ENCODE measurements at regions not wholly inside any gene's neighbourhood (a gene's known extent, or its start where the extent isn't known, plus 50 kb on each side); places are given as distances from the start of the nearest gene placed in this dataset.

DNA sequence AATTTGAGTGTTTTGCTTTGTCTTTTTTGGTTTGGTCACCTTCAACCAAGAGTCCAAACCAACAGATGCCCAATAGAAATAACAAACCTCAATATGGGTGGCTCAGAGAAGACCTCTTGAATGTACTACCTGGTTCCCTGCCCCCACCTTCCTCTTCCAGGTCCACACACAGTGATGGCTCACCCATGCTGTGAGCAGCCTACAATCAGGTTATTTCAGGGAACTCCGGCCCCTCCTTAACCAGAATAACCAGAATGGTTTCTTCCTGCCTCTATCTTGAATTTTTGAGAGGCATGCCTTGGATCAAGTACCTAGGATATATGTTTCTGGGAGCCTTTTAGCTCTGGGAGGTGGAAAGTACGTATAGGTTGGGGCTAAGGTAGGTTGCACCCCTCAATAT, 327.1 kb upstream of the PRDM1 start:
- DNase-seq (ENCODE audit: low spot score) = no peak
- intact Hi-C loops (cut with DNase I) = no loop called here

DNA sequence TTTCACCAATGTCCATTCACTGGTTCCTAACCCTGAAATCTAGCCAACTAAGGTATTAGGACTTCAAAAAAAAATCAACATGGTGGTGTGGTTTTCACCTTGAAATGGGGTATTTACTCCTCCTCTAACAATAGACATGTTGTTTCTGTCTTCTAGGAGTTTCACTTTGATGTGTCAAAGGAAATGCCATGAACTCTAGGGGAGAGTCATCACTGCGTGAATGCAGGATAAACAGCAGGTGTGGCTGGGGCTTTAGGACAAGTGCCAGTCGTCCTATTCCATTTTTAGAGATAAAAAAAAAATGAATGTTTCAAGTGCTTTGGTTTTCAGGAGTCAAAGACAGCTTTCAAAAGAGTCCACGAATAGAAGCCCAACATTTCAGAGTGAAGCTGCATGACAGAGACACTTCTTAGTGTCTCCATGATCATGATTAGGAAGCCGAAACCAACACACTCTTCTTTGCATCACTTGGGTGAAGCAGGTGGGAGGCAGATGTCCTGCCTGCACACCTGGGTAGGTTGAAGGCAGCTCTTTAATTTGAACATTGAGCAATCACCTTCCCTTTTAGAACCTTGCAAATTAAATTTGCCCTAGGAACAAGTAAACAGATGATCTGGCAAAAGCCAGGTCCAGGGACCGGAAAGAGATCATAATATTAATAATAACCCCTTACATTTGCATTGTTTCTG, 328.5 kb upstream of the PRDM1 start:
- intact Hi-C loops (cut with DNase I) = no loop called here
- DNase-seq (ENCODE audit: low spot score) = no peak

DNA sequence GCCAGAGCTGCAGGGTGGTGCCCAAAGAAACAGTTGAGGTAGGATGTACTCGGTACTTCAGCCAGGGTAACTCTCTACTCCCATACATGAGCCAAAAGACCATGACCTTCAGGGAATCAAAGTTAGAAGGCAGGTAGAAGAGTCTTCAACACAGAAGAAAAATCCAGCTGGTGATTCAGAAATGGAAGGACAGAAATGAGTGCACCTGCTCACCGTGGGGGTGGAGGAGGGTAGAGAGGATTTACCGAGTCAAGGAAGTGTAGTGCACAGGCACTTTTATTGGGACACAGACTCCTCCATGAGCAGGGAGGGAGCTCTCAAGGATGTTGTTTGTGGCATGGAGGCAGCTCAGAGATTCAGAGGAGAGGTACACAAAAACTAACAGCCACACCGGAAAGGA, 330.3 kb upstream of the PRDM1 start:
- intact Hi-C loops (cut with DNase I) = no loop called here
- DNase-seq (ENCODE audit: low spot score) = no peak

DNA sequence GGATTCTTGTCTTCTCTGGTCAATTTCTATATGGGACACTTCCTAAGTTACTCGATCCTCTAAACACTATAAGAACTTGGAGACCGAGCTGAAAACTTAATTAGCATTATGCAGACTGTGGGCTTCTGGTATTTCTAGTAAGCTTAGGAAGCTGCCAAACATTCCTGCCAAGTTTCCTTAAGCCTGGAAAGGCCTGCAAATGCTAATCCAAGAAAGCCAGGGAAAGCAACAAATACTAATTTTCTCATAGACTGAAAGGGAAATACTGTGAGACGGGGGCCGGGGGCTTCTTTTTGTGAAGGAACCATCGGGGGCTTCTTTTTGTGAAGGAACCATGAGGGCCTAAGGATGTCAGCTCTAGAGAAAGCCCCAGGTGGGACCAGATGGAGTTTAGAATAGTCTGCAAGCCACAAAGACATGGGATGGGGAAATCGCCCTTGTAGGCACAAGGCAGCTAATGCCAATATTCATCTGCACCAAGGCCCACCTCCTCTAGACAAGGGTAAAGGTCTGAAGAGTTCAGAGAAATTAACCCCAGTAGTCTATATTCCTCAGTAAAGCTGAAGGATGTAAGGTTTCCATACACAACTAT, 332.4 kb upstream of the PRDM1 start:
- intact Hi-C loops (cut with DNase I) = no loop called here
- no peak for DNase-seq (ENCODE audit: low spot score)

- DNase-seq (ENCODE audit: low spot score) = no peak
- intact Hi-C loops (cut with DNase I) = no loop called here
These were observed 332.9 kb upstream of the PRDM1 start for GRCh38 chr6:105753207-105753606.

GRCh38 chr6:105750089-105750488, 336.0 kb upstream of the PRDM1 start:
- no peak for DNase-seq (ENCODE audit: low spot score)
- intact Hi-C loops (cut with DNase I) = no loop called here

DNA sequence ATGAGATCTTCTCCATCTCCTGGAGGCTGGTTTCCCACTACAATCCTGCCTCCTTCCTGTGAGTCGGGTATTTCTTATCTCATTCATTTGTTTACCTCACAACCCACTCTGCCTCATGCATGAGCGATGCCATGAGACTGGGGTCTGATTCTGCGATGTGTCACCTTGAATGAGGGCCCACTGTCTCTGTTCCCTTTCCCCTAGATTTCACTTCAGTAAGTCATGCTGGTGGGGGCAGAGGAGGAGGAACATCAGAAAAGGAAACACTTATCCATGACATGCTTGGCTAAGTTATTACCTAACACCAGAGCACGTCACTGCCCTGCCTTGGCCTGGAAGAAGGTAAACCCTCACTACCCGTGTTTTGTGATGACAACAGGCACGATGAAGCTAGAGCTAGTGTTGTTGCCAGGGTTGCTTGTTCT, 337.4 kb upstream of the PRDM1 start:
- intact Hi-C loops (cut with DNase I) = no loop called here
- no peak for DNase-seq (ENCODE audit: low spot score)

DNA sequence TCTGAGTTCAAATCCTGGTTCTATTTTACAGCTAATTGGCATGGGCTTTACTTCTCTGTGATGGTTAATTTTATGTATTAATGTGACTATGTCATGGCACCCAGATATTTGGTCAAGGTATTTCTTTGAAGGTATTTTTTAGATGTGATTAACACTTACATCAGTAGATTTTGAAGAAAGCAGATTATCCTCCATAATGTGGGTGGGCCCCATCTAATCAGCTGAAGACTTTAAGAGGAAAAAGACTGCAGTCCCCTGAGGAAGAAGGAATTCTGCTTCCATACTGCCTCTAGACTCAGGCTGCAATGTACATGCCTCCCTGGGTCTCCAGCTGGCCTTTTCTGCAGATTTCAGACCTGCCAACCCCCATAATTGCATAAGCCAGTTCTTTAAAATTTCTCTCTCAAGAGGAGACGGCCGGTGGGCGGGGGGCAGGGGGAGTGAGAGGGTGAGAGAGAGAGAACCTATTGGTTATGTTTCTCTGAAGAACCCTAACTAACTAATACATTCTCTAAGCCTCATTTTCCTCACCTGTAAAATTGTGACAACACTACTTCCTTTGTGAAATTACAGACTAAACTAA, 338.2 kb upstream of the PRDM1 start:
- DNase-seq (ENCODE audit: low spot score) = no peak
- intact Hi-C loops (cut with DNase I) = no loop called here

DNA sequence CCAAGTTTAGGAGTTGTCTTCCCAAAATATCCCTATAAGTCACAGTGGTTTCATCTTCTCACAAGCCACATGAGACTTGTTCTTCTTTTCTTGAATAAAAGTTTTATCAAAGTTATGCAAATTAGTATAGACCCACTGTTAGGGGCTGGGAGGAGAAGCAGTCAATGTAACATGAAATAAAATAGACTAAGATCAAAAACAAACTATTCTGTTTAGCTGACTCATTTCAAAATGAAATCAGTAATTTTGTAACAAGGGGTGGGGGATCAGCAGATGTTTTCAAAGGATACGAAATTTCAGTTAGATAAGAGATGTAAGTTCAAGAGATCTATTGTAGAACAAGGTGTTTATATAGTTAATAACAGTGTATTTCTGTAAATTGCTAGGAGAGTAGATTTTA, 339.6 kb upstream of the PRDM1 start:
- DNase-seq (ENCODE audit: low spot score) = no peak
- intact Hi-C loops (cut with DNase I) = no loop called here

DNA sequence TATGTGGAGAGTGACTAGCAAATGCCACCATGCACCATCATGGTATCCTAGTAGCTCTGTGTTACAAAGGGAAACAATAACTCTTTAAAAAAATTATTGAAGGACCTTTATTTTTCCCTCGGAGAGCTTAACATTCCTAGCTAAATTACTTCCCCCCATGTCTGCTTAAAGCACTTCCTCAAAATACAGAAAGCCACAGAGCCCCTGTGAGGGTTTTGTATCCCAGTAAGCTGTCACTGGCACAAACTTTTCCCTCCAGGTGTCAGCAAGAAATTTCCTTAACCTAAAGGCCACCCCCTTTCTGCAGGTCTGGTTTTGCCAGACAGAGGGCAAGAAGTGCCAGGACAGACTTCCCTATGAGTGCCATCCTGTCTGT, 340.0 kb upstream of the PRDM1 start:
- intact Hi-C loops (cut with DNase I) = no loop called here
- no peak for DNase-seq (ENCODE audit: low spot score)

DNA sequence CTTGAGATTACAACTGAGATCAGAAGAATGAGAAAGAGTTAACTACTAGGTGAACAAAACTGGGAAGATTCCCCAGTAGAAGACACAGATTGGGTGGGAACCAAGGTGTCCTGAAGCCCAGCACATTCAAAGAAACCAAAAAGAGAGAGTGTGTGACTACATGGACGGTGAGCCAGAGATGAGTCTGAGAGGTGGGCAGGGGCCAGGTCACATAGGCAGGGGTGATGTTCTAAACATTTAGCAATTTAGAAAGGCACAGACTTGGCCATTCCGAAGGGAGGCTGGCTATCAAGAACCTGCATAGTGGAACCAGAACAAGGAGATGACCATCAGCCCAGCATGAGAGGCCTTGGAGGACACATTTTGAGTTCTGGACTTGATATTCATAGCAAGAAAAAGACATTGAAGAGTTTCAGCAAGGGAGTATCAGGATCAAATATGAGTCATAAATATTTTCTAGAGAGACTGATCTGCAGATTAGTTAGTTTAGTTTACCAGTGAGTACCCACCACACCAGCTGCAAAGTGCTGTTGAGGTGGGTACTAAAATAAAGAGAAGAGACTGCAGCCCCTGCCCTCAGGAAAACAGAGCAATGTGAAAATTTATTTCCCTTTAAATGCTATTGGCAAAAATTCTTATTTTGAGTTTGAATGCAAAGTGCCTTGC, 340.5 kb upstream of the PRDM1 start:
- intact Hi-C loops (cut with DNase I) = no loop called here
- no peak for DNase-seq (ENCODE audit: low spot score)

GRCh38 chr6:105744815-105745214, 341.3 kb upstream of the PRDM1 start:
- DNase-seq (ENCODE audit: low spot score) = no peak
- intact Hi-C loops (cut with DNase I) = no loop called here

- no peak for DNase-seq (ENCODE audit: low spot score)
- intact Hi-C loops (cut with DNase I) = no loop called here
These were observed 338.2 kb upstream of the PREP start for GRCh38 chr6:105740946-105741645.

GRCh38 chr6:105739764-105740163, 336.9 kb upstream of the PREP start:
- DNase-seq (ENCODE audit: low spot score) = no peak
- intact Hi-C loops (cut with DNase I) = no loop called here

- no peak for DNase-seq (ENCODE audit: low spot score)
- intact Hi-C loops (cut with DNase I) = loop anchor here (5.0 kb wide), 2 partner anchors 241 to 489 kb away; no protein-coding TSS in a partner anchor
These were observed 330.8 kb upstream of the PREP start for GRCh38 chr6:105733556-105734162.

DNA sequence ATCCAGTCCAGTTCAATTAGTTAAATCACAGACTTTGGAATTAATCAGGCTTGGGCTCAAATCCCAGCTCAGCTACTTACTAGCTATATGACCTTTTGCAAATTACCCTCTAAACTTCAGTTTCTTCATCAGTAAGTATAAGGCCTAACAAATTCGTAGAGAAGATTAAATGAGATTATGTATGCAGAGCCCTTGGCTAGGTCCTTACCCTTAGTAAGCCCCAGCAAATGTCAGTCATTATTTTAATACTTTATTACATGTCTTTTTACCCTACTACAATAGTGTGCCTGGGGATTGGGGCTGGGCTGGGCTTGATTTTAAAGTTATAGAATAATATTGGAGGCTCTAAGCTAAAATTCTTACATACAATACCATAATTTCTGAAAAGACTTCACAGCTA, 326.1 kb upstream of the PREP start:
- intact Hi-C loops (cut with DNase I) = no loop called here
- DNase-seq (ENCODE audit: low spot score) = no peak

DNA sequence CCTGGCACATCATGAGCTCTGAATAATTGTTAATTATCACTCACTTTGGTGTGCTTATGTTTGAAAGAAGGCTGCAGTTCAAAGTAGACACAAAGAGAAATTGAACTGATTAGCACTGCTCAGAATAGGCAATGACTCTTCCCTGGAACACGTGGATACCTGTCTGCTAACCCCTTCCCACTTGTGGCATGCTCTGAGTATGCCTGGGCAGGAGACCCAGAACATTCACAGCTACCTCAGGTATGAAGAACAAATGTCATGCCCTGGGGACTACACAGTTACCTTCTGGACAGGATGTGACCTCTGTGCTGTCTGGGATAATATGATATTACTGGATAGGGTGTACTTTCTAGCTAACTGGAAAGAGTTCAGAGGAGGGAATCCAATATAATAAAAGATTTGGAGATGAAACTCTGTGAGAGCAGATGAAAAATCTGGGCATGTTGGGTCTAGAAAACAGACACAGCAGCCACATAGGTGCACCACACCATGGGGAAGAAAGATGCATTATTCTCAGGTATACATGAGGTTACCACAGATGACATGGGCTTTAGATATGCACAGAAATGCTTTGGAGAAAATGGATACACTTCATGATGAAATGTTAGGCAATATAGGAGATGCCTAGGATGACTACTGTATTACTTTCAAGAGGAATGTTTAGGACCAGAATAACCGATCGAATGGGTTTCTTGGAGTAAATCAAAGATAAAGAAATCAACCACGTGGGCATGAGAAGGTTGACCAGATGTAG, 324.2 kb upstream of the PREP start:
- intact Hi-C loops (cut with DNase I) = no loop called here

GRCh38 chr6:105714846-105715245, 312.0 kb upstream of the PREP start:
- intact Hi-C loops (cut with DNase I) = no loop called here
- no peak for DNase-seq (ENCODE audit: low spot score)

More for the DNA sequence above, 324.2 kb upstream of the PREP start:
- DNase-seq (ENCODE audit: low spot score) = no peak

- intact Hi-C loops (cut with DNase I) = no loop called here
- no peak for DNase-seq (ENCODE audit: low spot score)
These were observed 310.7 kb upstream of the PREP start for GRCh38 chr6:105713474-105714118.

All from cardiac septum (tissue), 1 donor.